Kidney glomerular epithelial cell (primary cell): ENCODE measurements at regions not wholly inside any gene's neighbourhood (a gene's known extent, or its start where the extent isn't known, plus 50 kb on each side); places are given as distances from the start of the nearest gene placed in this dataset.
A peak's percentile ranks its signal among the peaks of the same experiment; 100 is the strongest.

Source experiments
- DNase-seq: peaks from one replicate; lab custom pipeline; 2025; lab: John Stamatoyannopoulos, UW

DNA sequence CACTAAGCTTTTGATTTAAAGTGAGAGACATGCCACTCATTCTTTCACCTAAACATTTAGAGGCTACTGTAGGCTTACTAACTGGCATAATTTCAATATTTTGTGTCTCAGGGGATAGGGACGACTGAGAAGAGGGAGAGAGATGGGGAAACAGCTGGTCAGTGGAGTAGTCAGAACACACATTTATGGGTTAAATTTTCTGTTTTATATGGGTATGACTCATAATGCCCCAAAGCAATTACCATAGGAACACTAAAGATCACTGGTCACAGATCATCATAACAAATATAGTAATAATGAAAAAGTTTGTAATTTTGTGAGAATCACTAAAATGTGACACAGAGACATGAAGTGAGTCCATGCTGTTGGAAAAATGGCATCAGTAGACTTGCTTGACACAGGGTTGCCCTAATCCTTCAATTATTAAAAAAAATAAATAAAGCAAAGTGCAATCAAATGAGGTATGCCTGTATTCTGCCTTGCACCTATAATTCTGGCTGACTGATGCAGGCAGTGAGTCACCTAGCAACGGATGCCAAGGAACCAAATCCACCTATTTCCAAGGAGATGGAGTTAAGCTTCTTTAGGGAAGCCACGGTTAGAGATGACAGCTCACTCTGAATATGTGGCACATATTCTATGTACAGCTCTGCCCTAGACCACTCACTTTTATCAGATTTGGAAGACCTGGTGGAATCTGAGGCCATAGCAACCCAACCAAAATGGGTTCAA, 166.1 kb downstream of the MARCHF11 start:
- DNase-seq: no peak

DNA sequence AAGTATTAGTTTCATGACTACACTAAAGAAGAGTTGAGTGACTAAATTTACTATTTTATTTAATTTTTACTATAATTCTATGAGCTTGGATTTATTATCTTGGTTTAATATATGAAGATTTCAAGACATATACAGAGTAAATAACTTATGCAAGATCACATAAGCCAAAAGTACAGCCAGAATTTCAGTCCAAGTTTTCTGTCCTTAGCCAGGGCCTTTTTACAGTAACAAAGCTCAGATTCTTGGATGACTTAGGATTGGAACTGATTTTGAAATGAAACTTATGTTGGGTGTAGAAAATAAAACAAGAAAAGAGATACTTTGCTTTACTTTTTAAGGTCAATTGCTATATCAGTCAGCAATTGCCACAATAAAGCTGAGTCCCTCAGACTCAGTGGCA, 170.3 kb downstream of the MARCHF11 start:
- DNase-seq: no peak

DNA sequence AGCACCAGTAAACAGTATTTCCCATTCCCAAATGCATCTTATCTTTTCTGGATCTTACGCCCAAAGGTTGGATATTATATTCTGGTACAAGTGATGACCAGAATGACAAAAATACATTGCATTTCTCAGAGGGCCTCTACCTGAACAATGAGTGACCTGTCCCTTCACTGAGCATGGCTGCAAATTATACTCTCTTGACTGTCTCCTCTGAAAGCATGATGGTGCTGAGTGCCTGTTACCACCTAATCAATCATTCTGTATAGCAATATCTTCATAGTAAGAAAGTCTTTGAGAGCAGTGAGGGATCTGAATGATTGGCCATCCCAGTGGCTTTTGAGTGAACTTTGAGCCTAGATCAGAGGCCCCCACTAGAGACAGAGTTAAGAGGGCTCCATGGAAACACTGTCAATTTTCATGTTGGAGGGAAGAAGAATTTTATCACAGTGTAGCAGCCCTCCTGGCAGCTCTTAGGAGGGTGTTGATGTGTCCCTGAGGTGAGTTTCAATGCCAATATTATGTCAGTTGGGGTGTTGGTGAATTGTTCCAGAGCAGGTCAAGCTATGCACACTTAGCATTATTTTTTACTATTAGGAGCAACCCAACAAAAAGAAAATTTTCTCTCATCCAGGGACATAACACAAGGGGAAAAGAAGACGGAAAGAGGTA, 171.7 kb downstream of the MARCHF11 start:
- no peak for DNase-seq

DNA sequence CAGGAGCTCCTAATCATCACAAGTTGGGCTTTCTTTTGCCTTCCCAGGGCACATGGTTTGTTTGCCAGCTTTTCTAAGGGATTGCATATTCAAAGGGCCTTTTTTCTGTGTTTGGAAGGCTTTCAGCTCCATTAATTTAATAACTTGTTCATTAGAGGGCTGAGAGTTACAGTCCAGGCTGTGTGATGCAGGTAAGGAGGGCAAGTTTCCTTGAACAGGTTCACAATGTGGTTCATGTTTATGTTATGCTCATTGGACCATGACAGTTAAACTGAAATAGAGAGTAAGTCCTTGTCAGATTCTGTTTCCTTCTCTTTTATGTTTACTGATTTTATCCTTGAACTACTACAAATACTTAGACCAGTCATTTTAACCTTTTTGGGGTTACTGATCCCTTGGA, 174.4 kb downstream of the MARCHF11 start:
- DNase-seq: no peak

DNA sequence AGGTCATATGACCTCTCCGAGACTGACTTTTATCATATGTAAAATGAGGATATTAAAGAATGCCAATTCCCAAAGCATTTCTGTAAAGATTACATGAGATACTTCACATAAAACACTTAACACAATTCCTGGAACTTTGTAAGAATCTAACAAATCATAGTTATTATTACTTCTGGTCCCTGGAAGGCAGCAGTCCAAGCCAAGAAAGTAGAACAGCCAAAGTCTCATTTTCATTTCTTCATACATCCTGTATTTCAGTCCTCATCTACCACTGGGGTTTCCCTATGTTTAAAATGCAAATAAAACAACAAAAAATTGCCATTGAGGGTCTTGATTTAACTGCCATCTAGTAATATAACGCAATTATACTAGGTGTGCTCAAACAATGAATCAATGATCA, 179.5 kb downstream of the MARCHF11 start:
- no peak for DNase-seq

DNA sequence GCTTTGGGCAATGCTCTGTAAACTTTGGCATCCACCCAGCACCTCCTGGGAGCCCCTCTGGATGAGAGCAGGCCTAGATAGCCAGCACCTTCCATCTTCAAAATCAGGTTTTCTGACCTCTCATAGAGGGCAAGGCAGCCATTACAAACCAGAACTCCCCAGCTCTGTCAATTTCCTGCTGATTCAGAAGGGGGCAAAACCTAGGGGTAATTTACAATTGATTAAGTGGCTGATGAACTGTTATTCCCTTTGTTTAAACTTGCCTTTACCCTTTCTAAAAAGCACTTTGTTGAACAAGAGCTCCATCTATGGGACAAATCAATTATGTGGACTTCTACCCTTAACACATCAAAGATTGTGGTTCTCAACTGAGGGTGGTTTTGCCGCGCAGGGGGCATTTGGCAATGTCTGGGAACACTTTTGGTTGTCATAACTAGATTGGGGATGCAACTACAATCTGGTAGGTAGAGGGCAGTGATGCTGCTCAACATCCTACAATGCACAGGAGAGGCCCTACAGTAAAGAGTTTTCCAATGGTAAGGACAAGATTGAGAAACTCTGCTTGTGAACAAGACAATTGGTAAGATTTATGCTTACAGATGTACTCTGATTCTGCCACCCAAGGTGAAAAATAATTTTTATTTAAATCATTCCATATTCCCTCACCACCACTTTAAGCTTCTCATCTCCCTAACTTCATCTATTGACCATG, 184.1 kb downstream of the MARCHF11 start:
- DNase-seq: peak; percentile 36

DNA sequence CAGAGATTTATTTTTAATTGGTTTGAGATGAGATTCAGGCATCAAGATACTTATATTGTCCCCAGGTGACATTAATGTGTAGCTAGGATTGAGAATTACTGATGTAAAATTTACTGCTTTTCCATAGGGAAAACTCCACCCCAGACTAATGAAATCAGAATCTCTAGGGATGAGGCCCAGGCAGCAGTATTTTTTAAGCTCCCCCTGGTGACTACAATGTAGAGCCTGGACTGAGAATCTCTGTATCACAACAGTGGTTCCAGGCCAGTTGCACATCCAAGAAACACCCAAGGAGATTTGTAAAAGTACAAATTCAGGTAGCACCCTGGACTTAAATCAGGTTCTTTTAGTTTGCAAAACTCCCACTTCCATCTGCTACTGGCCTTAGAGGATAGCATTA, 185.7 kb downstream of the MARCHF11 start:
- DNase-seq: no peak

DNA sequence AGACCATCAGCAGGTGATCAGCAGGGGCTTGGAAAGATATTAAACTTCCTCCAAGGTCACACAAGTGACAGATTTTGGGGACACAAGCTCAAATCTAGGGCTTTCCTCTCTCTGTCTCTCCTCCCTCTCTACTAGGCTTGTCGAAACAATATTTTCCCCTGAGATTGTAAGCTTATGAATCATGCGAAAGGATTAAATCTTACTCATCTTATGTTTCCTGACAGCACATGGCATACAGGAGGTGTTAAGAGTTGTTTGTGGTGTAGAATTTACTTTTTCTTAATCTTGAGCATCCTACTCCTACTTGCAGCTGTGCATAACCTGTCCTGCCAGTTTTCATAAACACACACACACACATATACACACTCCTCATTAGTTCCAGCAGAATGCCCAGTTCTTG, 186.3 kb downstream of the MARCHF11 start:
- peak; percentile 63 for DNase-seq

DNA sequence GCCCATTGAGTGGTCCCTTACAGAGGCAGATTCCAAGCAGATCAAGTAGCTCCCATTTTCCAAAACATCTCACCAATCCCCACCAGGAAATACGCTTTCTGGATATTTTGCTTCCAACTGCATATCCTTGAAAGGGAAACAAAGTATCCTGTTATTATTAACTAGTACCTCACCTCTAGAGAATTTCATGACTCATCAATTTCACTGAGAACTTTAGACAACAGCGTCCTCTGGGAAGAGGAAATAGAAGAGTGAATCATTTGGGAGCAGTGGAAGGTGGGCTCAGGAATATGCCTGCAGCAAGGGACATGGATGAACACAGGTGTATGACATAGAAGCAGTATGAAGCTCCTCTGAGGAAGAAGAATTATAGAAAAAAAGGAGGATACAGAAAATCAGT, 186.7 kb downstream of the MARCHF11 start:
- DNase-seq: peak; percentile 89

DNA sequence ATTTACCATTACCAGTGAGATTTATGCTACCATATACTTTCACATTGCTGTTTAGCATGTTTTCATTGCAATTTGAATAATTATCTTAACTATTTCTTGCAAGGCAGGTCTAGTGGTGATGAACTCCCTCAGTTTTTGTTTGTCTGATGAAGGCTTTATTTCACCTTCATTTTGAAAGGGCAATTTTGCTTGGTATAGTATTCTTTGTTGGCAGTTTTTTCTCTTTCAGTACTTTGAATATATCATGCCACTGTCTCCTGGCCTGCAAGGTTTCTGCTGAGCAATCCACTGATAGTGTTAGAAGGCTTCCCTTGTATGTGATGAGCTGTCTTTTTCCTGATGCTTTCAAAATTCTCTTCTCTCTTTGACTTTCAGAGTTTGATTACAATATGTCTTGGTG, 188.0 kb downstream of the MARCHF11 start:
- DNase-seq: no peak
